ENCODE measurements at regions not wholly inside any gene's neighbourhood (a gene's known extent, or its start where the extent isn't known, plus 50 kb on each side); places are given as distances from the start of the nearest gene placed in this dataset.

DNA sequence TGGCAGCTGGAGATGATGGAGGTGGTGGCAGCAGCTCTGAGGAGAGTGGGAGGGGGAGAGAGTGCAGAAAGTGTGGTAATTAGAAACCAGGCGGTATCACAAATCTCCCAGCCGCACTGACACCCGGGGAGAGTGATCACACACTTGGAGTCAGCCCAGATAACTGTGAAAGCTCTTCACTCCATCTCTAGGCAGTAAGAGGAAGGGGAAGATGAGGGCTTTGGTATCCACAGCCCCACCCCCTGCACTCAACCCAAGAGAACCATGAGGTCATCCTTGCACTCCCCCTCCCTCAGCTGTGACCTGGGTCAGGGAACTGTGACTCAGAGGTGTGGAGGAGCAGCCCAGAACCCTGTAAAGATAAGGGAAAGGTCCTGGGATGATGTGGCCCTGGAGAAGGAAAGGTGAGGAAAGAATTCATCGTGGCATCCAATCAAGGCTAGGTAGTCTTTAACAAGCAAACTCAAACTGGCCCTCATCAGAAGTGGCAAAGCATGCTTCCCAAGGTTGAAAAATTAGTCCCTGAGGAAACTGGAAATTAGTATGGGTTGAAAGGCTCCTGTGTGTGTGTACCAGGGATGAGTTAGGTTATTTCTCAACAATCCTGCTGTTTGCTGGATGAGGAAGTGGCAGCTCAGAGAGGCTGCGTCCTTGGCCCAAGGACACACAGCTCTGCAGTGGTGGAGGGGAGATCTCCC is 111.0 kb upstream of the LHX5 start:
- H3K4ac ChIP-seq (ENCODE audit: low read depth, low read length), result no peak overlapping the region
- H3K23me2 ChIP-seq (ENCODE audit: insufficient read length, low read depth, low read length, poor library complexity, severe bottlenecking), result no peaks in the 10 kb centered on the region
- H3K79me2 ChIP-seq (ENCODE audit: insufficient read depth, low read length), result no peaks in the 10 kb centered on the region
- no peak overlapping the region for H3K9ac ChIP-seq (ENCODE audit: extremely low read depth, insufficient read length, low read length)
- H3K4me3 Mint-ChIP-seq, result no peak overlapping the region; a peak in 1 of 5 replicates
- H3K56ac ChIP-seq (ENCODE audit: insufficient read length, low read depth, low read length), result no peak overlapping the region
- no peak overlapping the region for H2BK12ac ChIP-seq (ENCODE audit: insufficient read length, low read depth, low read length)
- peaks cover 10 to 20% (median 13%) of the 10 kb centered on the region in 3 experiments for H3K36me3 Mint-ChIP-seq (ENCODE audit: insufficient read depth in 1 of 3, low read depth in 3 of 3)
- H2BK5ac ChIP-seq (ENCODE audit: insufficient read length, low read length), result no peak overlapping the region
- no peak overlapping the region for H4K91ac ChIP-seq (ENCODE audit: insufficient read length, low read depth, low read length)
- no peak overlapping the region for H3K23ac ChIP-seq (ENCODE audit: insufficient read length, low read depth, low read length)
- no peak overlapping the region for H3T11ph ChIP-seq (ENCODE audit: low read length)
- H2BK20ac ChIP-seq (ENCODE audit: low read depth, low read length, poor library complexity, severe bottlenecking), result no peak overlapping the region
- H2AK5ac ChIP-seq (ENCODE audit: insufficient read length, low read length), result no peak overlapping the region
- H3K4me1 ChIP-seq (ENCODE audit: insufficient read depth, low read length), result peaks cover 7% of the 10 kb centered on the region; the same call in 1 of the 2 replicates
- H3K18ac ChIP-seq (ENCODE audit: insufficient read length, low read depth, low read length), result no peak overlapping the region
- no peak overlapping the region for H2BK15ac ChIP-seq (ENCODE audit: low read depth, low read length)
- H3K4me2 ChIP-seq (ENCODE audit: insufficient read depth, insufficient read length, low read length), result no peak overlapping the region
- no peak overlapping the region for H2BK120ac ChIP-seq (ENCODE audit: low read depth, low read length, poor library complexity, severe bottlenecking)
- H4K5ac ChIP-seq (ENCODE audit: insufficient read length, low read depth, low read length), result no peak overlapping the region
- no peak overlapping the region for H2AFZ ChIP-seq (ENCODE audit: low read length)
- no peaks in the 10 kb centered on the region for H3K9me3 ChIP-seq (ENCODE audit: control insufficient read depth, low read depth, low read length)
- H3K27me3 ChIP-seq (ENCODE audit: insufficient read depth, low read length), result no peaks in the 10 kb centered on the region
- no peak overlapping the region for H3K27ac ChIP-seq (ENCODE audit: insufficient read length, low read depth, low read length)
- no peaks in the 10 kb centered on the region for H4K20me1 ChIP-seq (ENCODE audit: control insufficient read depth, insufficient read depth, insufficient read length)
- H3K14ac ChIP-seq (ENCODE audit: insufficient read depth, low read length), result no peak overlapping the region
- peaks cover 23 to 25% of the 10 kb centered on the region in 2 experiments for H3K9me3 Mint-ChIP-seq
- H3K79me1 ChIP-seq (ENCODE audit: insufficient read depth, low read depth, low read length, poor library complexity, severe bottlenecking), result no peaks in the 10 kb centered on the region
- TF ChIP-seq, protein P1, sequence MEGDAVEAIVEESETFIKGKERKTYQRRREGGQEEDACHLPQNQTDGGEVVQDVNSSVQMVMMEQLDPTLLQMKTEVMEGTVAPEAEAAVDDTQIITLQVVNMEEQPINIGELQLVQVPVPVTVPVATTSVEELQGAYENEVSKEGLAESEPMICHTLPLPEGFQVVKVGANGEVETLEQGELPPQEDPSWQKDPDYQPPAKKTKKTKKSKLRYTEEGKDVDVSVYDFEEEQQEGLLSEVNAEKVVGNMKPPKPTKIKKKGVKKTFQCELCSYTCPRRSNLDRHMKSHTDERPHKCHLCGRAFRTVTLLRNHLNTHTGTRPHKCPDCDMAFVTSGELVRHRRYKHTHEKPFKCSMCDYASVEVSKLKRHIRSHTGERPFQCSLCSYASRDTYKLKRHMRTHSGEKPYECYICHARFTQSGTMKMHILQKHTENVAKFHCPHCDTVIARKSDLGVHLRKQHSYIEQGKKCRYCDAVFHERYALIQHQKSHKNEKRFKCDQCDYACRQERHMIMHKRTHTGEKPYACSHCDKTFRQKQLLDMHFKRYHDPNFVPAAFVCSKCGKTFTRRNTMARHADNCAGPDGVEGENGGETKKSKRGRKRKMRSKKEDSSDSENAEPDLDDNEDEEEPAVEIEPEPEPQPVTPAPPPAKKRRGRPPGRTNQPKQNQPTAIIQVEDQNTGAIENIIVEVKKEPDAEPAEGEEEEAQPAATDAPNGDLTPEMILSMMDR (conservative IDR thresholded peaks at IDR 0.05), result no peak
- peaks cover 36 to 45% of the 10 kb centered on the region in 2 experiments for H3K4me1 Mint-ChIP-seq
- H4K8ac ChIP-seq (replicated peaks; ENCODE audit: insufficient read length, low read depth, low read length), result no peak overlapping the region
- H3K27ac Mint-ChIP-seq, result no peak overlapping the region; a peak in 1 of 7 replicates
- peaks cover 6% of the 10 kb centered on the region; the same call in 1 of the 2 replicates for H3K27me3 Mint-ChIP-seq (ENCODE audit: low read depth)
- no CpG with 5 or more reads among the region's 5 CpGs for WGBS (ENCODE audit: extremely low coverage, insufficient read length, low lambda C conversion rate)
- DNase-seq, result no peak

All from H9 (cell line).